Liver (tissue), 8 donors: ENCODE measurements at regions not wholly inside any gene's neighbourhood (a gene's known extent, or its start where the extent isn't known, plus 50 kb on each side); places are given as distances from the start of the nearest gene placed in this dataset.

Source experiments
- DNase-seq: peaks from one replicate; pipeline ENCODE4 v3.0.0-alpha.2; 2017; ENCODE audit warnings: low spot score
- H3K27ac ChIP-seq, 2 donors: one replicate each; pipeline ENCODE4 v1.7.0; 2013; ENCODE audit warnings: inconsistent platforms in 2 of 2, low read length in 2 of 2, control low read depth in 1 of 2, low read depth in 1 of 2, mild to moderate bottlenecking in 1 of 2
- H3K27me3 ChIP-seq, 4 donors: one replicate each; pipeline versions ENCODE4 v1.6.1 to v1.7.0; 2013; ENCODE audit warnings: low read length in 3 of 4, inconsistent platforms in 1 of 4, mild to moderate bottlenecking in 1 of 4, moderate library complexity in 1 of 4; ENCODE audit not compliant: control insufficient read depth in 4 of 4, insufficient read depth in 4 of 4
- H3K36me3 ChIP-seq, 4 donors: one replicate each; pipeline versions ENCODE4 v1.6.1 to v1.7.0; 2013; ENCODE audit warnings: low read length in 3 of 4, mild to moderate bottlenecking in 3 of 4, low read depth in 1 of 4, moderate library complexity in 1 of 4; ENCODE audit not compliant: control insufficient read depth in 4 of 4, insufficient read depth in 3 of 4
- H3K4me1 ChIP-seq, 4 donors: one replicate each; pipeline versions ENCODE4 v1.6.1 to v1.7.0; 2013; ENCODE audit warnings: low read length in 3 of 4, mild to moderate bottlenecking in 3 of 4, moderate library complexity in 1 of 4; ENCODE audit not compliant: control insufficient read depth in 4 of 4, insufficient read depth in 4 of 4
- H3K4me3 ChIP-seq, 3 donors: one replicate each; pipeline versions ENCODE4 v1.6.1 to v1.7.0; 2013; ENCODE audit warnings: low read length in 3 of 3, control low read depth in 1 of 3, low read depth in 1 of 3, mild to moderate bottlenecking in 1 of 3
- H3K9ac ChIP-seq, 2 donors: one replicate each; pipeline ENCODE4 v1.7.0; 2013; ENCODE audit warnings: low read length in 2 of 2, mild to moderate bottlenecking in 2 of 2, moderate library complexity in 2 of 2, control low read depth in 1 of 2, low read depth in 1 of 2
- H3K9me3 ChIP-seq, 4 donors: one replicate each; pipeline versions ENCODE4 v1.6.1 to v1.7.0; 2013; ENCODE audit warnings: low read length in 3 of 4; ENCODE audit not compliant: control insufficient read depth in 4 of 4
- EGR1 ChIP-seq, 2 donors: IDR thresholded peaks; 2 replicates each; pipeline ENCODE4 v1.6.1; 2016 to 2018; ENCODE audit warnings: antibody characterized with exemption in 2 of 2, low read depth in 2 of 2
- FOXA1 ChIP-seq: IDR thresholded peaks from 2 replicates; pipeline ENCODE4 v1.6.1; 2016; ENCODE audit warnings: antibody characterized with exemption
- FOXA2 ChIP-seq: IDR thresholded peaks from 2 replicates; pipeline ENCODE4 v1.6.1; 2016; ENCODE audit warnings: antibody characterized with exemption
- GABPA ChIP-seq, 2 donors: IDR thresholded peaks in 1 of 2; conservative IDR thresholded peaks in 1 of 2; 2 replicates each; pipeline ENCODE4 v1.6.1; 2016; ENCODE audit warnings: antibody characterized with exemption in 2 of 2, mild to moderate bottlenecking in 1 of 2, moderate library complexity in 1 of 2
- HNF4A ChIP-seq, 2 donors: conservative IDR thresholded peaks; 2 replicates each; pipeline ENCODE4 v1.6.1; 2016; ENCODE audit warnings: antibody characterized with exemption in 2 of 2, mild to moderate bottlenecking in 2 of 2
- HNF4G ChIP-seq: IDR thresholded peaks from 2 replicates; pipeline ENCODE4 v1.6.1; 2016; ENCODE audit warnings: antibody characterized with exemption
- JUND ChIP-seq, 2 donors: IDR thresholded peaks; 2 replicates each; pipeline ENCODE4 v1.6.1; 2016; ENCODE audit warnings: antibody characterized with exemption in 2 of 2
- MAX ChIP-seq: IDR thresholded peaks from 2 replicates; pipeline ENCODE4 v1.6.1; 2016; ENCODE audit warnings: antibody characterized with exemption
- NR2F2 ChIP-seq: IDR thresholded peaks from 2 replicates; pipeline ENCODE4 v1.6.1; 2016; ENCODE audit warnings: antibody characterized with exemption
- RAD21 ChIP-seq, 2 donors: IDR thresholded peaks; 2 replicates each; pipeline ENCODE4 v1.6.1; 2016; ENCODE audit warnings: antibody characterized with exemption in 2 of 2, mild to moderate bottlenecking in 2 of 2
- REST ChIP-seq: IDR thresholded peaks from 2 replicates; pipeline ENCODE4 v1.6.1; 2016; ENCODE audit warnings: antibody characterized with exemption, mild to moderate bottlenecking
- RXRA ChIP-seq, 2 donors: IDR thresholded peaks; 2 replicates each; pipeline ENCODE4 v1.6.1; 2017 to 2018; ENCODE audit warnings: antibody characterized with exemption in 2 of 2, mild to moderate bottlenecking in 1 of 2
- SP1 ChIP-seq: IDR thresholded peaks from 2 replicates; pipeline ENCODE4 v1.6.1; 2018; ENCODE audit warnings: antibody characterized with exemption, mild to moderate bottlenecking
- TAF1 ChIP-seq: conservative IDR thresholded peaks from 2 replicates; pipeline ENCODE4 v1.6.1; 2016; ENCODE audit warnings: antibody characterized with exemption, mild to moderate bottlenecking
- YY1 ChIP-seq: IDR thresholded peaks from 2 replicates; pipeline ENCODE4 v1.6.1; 2016; ENCODE audit warnings: antibody characterized with exemption, mild to moderate bottlenecking
- ZBTB33 ChIP-seq: IDR thresholded peaks from 2 replicates; pipeline ENCODE4 v1.6.1; 2016; ENCODE audit warnings: antibody characterized with exemption
- WGBS: extraction: QIAGEN DNeasy Blood & Tissue Kit; methylation state at CpG from one replicate; pipeline ENCODE4 v1.1.7; 2013; 5-methylcytosine and 5-hydroxymethylcytosine counted together
- TF ChIP-seq, protein P1 (sequence below): fragments of 150-350 bp; IDR thresholded peaks from 2 replicates; pipeline ENCODE4 v1.5.1; 2017; ENCODE audit warnings: improper control_type of control experiment, low read depth, low read length; ENCODE audit not compliant: missing input control
- TF ChIP-seq, protein P2 (sequence below): IDR thresholded peaks from 2 replicates; pipeline ENCODE4 v1.6.1; 2016; ENCODE audit warnings: antibody characterized with exemption
- donor health status: healthy.
- donor health status: healthy.
- donor health status: healthy.
- donor health status: healthy.
- donor health status: healthy.

- Histone ChIP-seq H3K4me3 (no peak overlapping the region), H3K4me1 (no peaks in the 10 kb centered on the region), H3K27ac (no peak overlapping the region), H3K9me3 (no peaks in the 10 kb centered on the region), H3K9ac (no peak overlapping the region), H3K27me3 (no peaks in the 10 kb centered on the region), H3K36me3 (no peaks in the 10 kb centered on the region)
- WGBS: 96% methylated on average over 2 of the region's 2 CpGs
- TF ChIP-seq MAX (no peak), REST (no peak), FOXA2 (no peak), HNF4A (conservative IDR thresholded peaks at IDR 0.05) (no peak), GABPA (IDR thresholded peaks at IDR 0.05 in 1 of 2, conservative IDR thresholded peaks at IDR 0.05 in 1 of 2) (no peak), ZBTB33 (no peak), FOXA1 (no peak), EGR1 (IDR thresholded peaks at IDR 0.05; ENCODE audit: low read depth in 2 of 2) (no peak), NR2F2 (no peak), SP1 (no peak), RXRA (IDR thresholded peaks at IDR 0.05) (no peak), RAD21 (IDR thresholded peaks at IDR 0.05) (no peak), HNF4G (no peak), JUND (IDR thresholded peaks at IDR 0.05) (no peak), YY1 (no peak), TAF1 (no peak)
- TF ChIP-seq, protein P1, sequence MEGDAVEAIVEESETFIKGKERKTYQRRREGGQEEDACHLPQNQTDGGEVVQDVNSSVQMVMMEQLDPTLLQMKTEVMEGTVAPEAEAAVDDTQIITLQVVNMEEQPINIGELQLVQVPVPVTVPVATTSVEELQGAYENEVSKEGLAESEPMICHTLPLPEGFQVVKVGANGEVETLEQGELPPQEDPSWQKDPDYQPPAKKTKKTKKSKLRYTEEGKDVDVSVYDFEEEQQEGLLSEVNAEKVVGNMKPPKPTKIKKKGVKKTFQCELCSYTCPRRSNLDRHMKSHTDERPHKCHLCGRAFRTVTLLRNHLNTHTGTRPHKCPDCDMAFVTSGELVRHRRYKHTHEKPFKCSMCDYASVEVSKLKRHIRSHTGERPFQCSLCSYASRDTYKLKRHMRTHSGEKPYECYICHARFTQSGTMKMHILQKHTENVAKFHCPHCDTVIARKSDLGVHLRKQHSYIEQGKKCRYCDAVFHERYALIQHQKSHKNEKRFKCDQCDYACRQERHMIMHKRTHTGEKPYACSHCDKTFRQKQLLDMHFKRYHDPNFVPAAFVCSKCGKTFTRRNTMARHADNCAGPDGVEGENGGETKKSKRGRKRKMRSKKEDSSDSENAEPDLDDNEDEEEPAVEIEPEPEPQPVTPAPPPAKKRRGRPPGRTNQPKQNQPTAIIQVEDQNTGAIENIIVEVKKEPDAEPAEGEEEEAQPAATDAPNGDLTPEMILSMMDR: no peak
- TF ChIP-seq, protein P2, sequence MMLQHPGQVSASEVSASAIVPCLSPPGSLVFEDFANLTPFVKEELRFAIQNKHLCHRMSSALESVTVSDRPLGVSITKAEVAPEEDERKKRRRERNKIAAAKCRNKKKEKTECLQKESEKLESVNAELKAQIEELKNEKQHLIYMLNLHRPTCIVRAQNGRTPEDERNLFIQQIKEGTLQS: no peak
- DNase-seq: no peak
Measured at GRCh38 chr11:25377466-25377865, 880.6 kb downstream of the LUZP2 start.

GRCh38 chr11:25396847-25397246 is 900.0 kb downstream of the LUZP2 start:
- Histone ChIP-seq H3K27me3 (no peaks in the 10 kb centered on the region), H3K9ac (no peak overlapping the region), H3K4me3 (no peak overlapping the region), H3K9me3 (no peaks in the 10 kb centered on the region), H3K36me3 (no peaks in the 10 kb centered on the region), H3K4me1 (no peaks in the 10 kb centered on the region), H3K27ac (no peak overlapping the region)
- DNase-seq: no peak
- TF ChIP-seq JUND (IDR thresholded peaks at IDR 0.05) (no peak), REST (no peak), RAD21 (IDR thresholded peaks at IDR 0.05) (no peak), FOXA1 (no peak), EGR1 (IDR thresholded peaks at IDR 0.05; ENCODE audit: low read depth in 2 of 2) (no peak), HNF4A (conservative IDR thresholded peaks at IDR 0.05) (no peak), ZBTB33 (no peak), GABPA (IDR thresholded peaks at IDR 0.05 in 1 of 2, conservative IDR thresholded peaks at IDR 0.05 in 1 of 2) (no peak), HNF4G (no peak), MAX (no peak), YY1 (no peak)
- TF ChIP-seq, protein P2: no peak
